ENCODE measurements at regions not wholly inside any gene's neighbourhood (a gene's known extent, or its start where the extent isn't known, plus 50 kb on each side); places are given as distances from the start of the nearest gene placed in this dataset.

- WGBS (ENCODE audit: extremely low coverage, insufficient coverage, insufficient read length) = no CpG with 5 or more reads among the region's 1 CpG
- H3K23ac ChIP-seq (ENCODE audit: low read length) = no peak overlapping the region
- H3K14ac ChIP-seq (ENCODE audit: low read length) = no peak overlapping the region
Measured at GRCh38 chr5:82661933-82662332, 383.8 kb upstream of the RPS23 start.

GRCh38 chr5:82661462-82661861 is 383.3 kb upstream of the RPS23 start:
- H2AK5ac ChIP-seq (ENCODE audit: low read length) = no peak overlapping the region
- no peak for DNase-seq
- no peak overlapping the region for H3K4me3 ChIP-seq (ENCODE audit: low read depth, low read length)
- H3K79me2 ChIP-seq (ENCODE audit: control insufficient read depth, insufficient read depth, low read length, poor library complexity) = no peaks in the 10 kb centered on the region
- H4K12ac ChIP-seq (ENCODE audit: low read depth, low read length) = no peak overlapping the region
- H3K18ac ChIP-seq (ENCODE audit: low read length) = no peak overlapping the region
- no peak overlapping the region for H2BK5ac ChIP-seq (ENCODE audit: low read depth, low read length, poor library complexity)
- no peak overlapping the region for H3K14ac ChIP-seq (ENCODE audit: low read length)
- H2AFZ ChIP-seq (ENCODE audit: insufficient read depth, low read length, poor library complexity) = no peak overlapping the region
- H4K91ac ChIP-seq (ENCODE audit: low read depth, low read length) = no peak overlapping the region
- no peak overlapping the region for H3K9ac ChIP-seq (ENCODE audit: low read length)
- H3K4ac ChIP-seq (ENCODE audit: low read depth, low read length) = no peak overlapping the region
- no peaks in the 10 kb centered on the region for H3K79me1 ChIP-seq (ENCODE audit: low read length)
- WGBS (ENCODE audit: extremely low coverage, insufficient coverage, insufficient read length) = no CpG with 5 or more reads among the region's 2 CpGs
- H3K4me1 ChIP-seq (ENCODE audit: control insufficient read depth in 1 of 2, insufficient read depth in 2 of 2, low read length in 2 of 2) = no peaks in the 10 kb centered on the region
- no peak overlapping the region for H4K8ac ChIP-seq (ENCODE audit: low read depth, low read length)
- H3K23ac ChIP-seq (ENCODE audit: low read length) = no peak overlapping the region
- H3K27me3 ChIP-seq (ENCODE audit: insufficient read depth, low read length) = no peaks in the 10 kb centered on the region
- no peak overlapping the region for H2BK120ac ChIP-seq (ENCODE audit: insufficient read depth, low read length, poor library complexity)
- H3K4me2 ChIP-seq (ENCODE audit: low read length) = no peak overlapping the region
- no peaks in the 10 kb centered on the region for H3K9me3 ChIP-seq (ENCODE audit: insufficient read depth, low read depth, low read length)
- H3K36me3 ChIP-seq (ENCODE audit: control insufficient read depth in 1 of 2, insufficient read depth in 2 of 2, low read length in 2 of 2) = no peaks in the 10 kb centered on the region
- no peak overlapping the region for H2BK12ac ChIP-seq (ENCODE audit: low read length)
- H3K27ac ChIP-seq (ENCODE audit: low read depth, low read length) = no peak overlapping the region

More at GRCh38 chr5:82661933-82662332, 383.8 kb upstream of the RPS23 start:
- no peak overlapping the region for H4K12ac ChIP-seq (ENCODE audit: low read depth, low read length)
- no peaks in the 10 kb centered on the region for H3K4me1 ChIP-seq (ENCODE audit: control insufficient read depth in 1 of 2, insufficient read depth in 2 of 2, low read length in 2 of 2)
- H3K4me2 ChIP-seq (ENCODE audit: low read length) = no peak overlapping the region
- H3K4ac ChIP-seq (ENCODE audit: low read depth, low read length) = no peak overlapping the region
- no peak overlapping the region for H3K18ac ChIP-seq (ENCODE audit: low read length)
- no peaks in the 10 kb centered on the region for H3K27me3 ChIP-seq (ENCODE audit: insufficient read depth, low read length)
- no peaks in the 10 kb centered on the region for H3K79me2 ChIP-seq (ENCODE audit: control insufficient read depth, insufficient read depth, low read length, poor library complexity)
- no peak overlapping the region for H2BK5ac ChIP-seq (ENCODE audit: low read depth, low read length, poor library complexity)
- H2BK120ac ChIP-seq (ENCODE audit: insufficient read depth, low read length, poor library complexity) = no peak overlapping the region
- H3K9ac ChIP-seq (ENCODE audit: low read length) = no peak overlapping the region
- no peaks in the 10 kb centered on the region for H3K36me3 ChIP-seq (ENCODE audit: control insufficient read depth in 1 of 2, insufficient read depth in 2 of 2, low read length in 2 of 2)
- H2AK5ac ChIP-seq (ENCODE audit: low read length) = no peak overlapping the region
- H3K4me3 ChIP-seq (ENCODE audit: low read depth, low read length) = no peak overlapping the region
- DNase-seq = no peak
- no peaks in the 10 kb centered on the region for H3K79me1 ChIP-seq (ENCODE audit: low read length)
- H4K8ac ChIP-seq (ENCODE audit: low read depth, low read length) = no peak overlapping the region
- no peak overlapping the region for H3K27ac ChIP-seq (ENCODE audit: low read depth, low read length)
- no peak overlapping the region for H4K91ac ChIP-seq (ENCODE audit: low read depth, low read length)
- no peak overlapping the region for H2BK12ac ChIP-seq (ENCODE audit: low read length)
- H3K9me3 ChIP-seq (ENCODE audit: insufficient read depth, low read depth, low read length) = no peaks in the 10 kb centered on the region
- H2AFZ ChIP-seq (ENCODE audit: insufficient read depth, low read length, poor library complexity) = no peak overlapping the region

DNA sequence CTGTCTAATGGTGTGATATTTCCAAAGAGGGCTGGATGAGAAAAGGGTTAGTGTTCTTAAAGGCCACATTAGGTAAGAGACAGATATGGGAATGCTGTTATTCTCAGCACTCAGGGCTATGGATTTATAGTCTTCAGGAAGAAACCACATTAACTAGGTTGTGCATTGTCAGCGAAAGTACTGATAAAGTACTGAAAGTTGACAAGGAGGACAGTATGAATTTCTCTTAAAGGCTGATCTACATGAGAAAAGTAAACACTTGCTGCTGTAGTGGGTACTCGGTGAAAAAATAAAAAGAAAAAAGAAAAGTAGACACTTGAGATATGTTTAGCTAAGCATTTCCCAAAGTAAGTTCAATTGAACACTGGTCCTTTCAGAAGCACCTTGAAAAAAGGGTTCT is 381.0 kb upstream of the RPS23 start:
- Histone ChIP-seq H3K9me3 (ENCODE audit: insufficient read depth, low read depth, low read length) (no peaks in the 10 kb centered on the region), H2BK5ac (ENCODE audit: low read depth, low read length, poor library complexity) (no peak overlapping the region), H3K4ac (ENCODE audit: low read depth, low read length) (no peak overlapping the region), H3K27me3 (ENCODE audit: insufficient read depth, low read length) (no peaks in the 10 kb centered on the region), H3K4me2 (ENCODE audit: low read length) (no peak overlapping the region), H3K9ac (ENCODE audit: low read length) (no peak overlapping the region), H3K18ac (ENCODE audit: low read length) (no peak overlapping the region), H3K23ac (ENCODE audit: low read length) (no peak overlapping the region), H2BK12ac (ENCODE audit: low read length) (no peak overlapping the region), H3K79me1 (ENCODE audit: low read length) (no peaks in the 10 kb centered on the region), H3K14ac (ENCODE audit: low read length) (no peak overlapping the region), H4K8ac (ENCODE audit: low read depth, low read length) (no peak overlapping the region), H3K36me3 (ENCODE audit: control insufficient read depth in 1 of 2, insufficient read depth in 2 of 2, low read length in 2 of 2) (no peaks in the 10 kb centered on the region), H4K91ac (ENCODE audit: low read depth, low read length) (no peak overlapping the region), H4K12ac (ENCODE audit: low read depth, low read length) (no peak overlapping the region), H3K27ac (ENCODE audit: low read depth, low read length) (no peak overlapping the region), H3K79me2 (ENCODE audit: control insufficient read depth, insufficient read depth, low read length, poor library complexity) (no peaks in the 10 kb centered on the region), H3K4me1 (ENCODE audit: control insufficient read depth in 1 of 2, insufficient read depth in 2 of 2, low read length in 2 of 2) (no peaks in the 10 kb centered on the region), H3K4me3 (ENCODE audit: low read depth, low read length) (no peak overlapping the region), H2AFZ (ENCODE audit: insufficient read depth, low read length, poor library complexity) (no peak overlapping the region), H2AK5ac (ENCODE audit: low read length) (no peak overlapping the region), H2BK120ac (ENCODE audit: insufficient read depth, low read length, poor library complexity) (no peak overlapping the region)
- no peak for DNase-seq
- WGBS (ENCODE audit: extremely low coverage, insufficient coverage, insufficient read length) = no CpG with 5 or more reads among the region's 2 CpGs

DNA sequence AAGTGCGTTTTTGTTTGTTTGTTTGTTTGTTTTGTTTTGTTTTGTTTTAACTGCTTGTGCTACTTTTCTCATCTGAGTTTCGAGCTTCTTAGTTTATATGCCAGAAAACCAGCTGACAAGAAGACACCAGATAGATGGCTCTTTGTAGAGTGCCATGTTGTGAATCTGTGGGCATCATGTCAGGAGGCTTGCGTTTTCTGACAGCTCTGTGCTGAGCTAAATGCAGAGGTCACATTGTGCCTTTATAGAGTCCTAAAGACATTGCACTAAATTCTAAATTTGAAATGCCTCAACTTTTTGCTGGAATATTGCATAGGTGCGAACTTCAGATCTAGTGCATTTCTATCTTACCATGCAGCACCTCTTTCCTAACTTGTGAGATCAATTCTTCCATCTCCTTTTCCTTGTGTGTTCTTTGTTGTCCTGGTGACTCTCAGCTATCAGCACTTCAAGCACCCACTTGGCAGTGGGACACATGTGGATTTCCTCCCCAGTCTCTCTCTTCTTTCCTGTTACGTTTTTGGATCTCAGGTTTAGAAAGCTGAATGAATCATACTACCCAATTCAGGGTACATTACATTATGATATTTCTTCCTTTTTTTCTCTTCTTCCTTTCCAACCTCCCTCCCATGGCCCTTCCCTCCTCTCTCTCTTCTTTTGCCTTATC is 379.0 kb upstream of the RPS23 start:
- H3K4me2 ChIP-seq (ENCODE audit: low read length) = no peak overlapping the region
- H3K4me1 ChIP-seq (ENCODE audit: control insufficient read depth in 1 of 2, insufficient read depth in 2 of 2, low read length in 2 of 2) = no peaks in the 10 kb centered on the region
- no peak overlapping the region for H2AFZ ChIP-seq (ENCODE audit: insufficient read depth, low read length, poor library complexity)
- no peaks in the 10 kb centered on the region for H3K79me1 ChIP-seq (ENCODE audit: low read length)
- no peak overlapping the region for H4K91ac ChIP-seq (ENCODE audit: low read depth, low read length)
- H3K4ac ChIP-seq (ENCODE audit: low read depth, low read length) = no peak overlapping the region
- H4K12ac ChIP-seq (ENCODE audit: low read depth, low read length) = no peak overlapping the region
- H3K79me2 ChIP-seq (ENCODE audit: control insufficient read depth, insufficient read depth, low read length, poor library complexity) = no peaks in the 10 kb centered on the region
- H3K4me3 ChIP-seq (ENCODE audit: low read depth, low read length) = no peak overlapping the region
- H2BK120ac ChIP-seq (ENCODE audit: insufficient read depth, low read length, poor library complexity) = no peak overlapping the region
- no peaks in the 10 kb centered on the region for H3K9me3 ChIP-seq (ENCODE audit: insufficient read depth, low read depth, low read length)
- no peak overlapping the region for H4K8ac ChIP-seq (ENCODE audit: low read depth, low read length)
- H3K14ac ChIP-seq (ENCODE audit: low read length) = no peak overlapping the region
- no peak overlapping the region for H3K27ac ChIP-seq (ENCODE audit: low read depth, low read length)
- no peak overlapping the region for H2BK12ac ChIP-seq (ENCODE audit: low read length)
- no peak overlapping the region for H2AK5ac ChIP-seq (ENCODE audit: low read length)
- DNase-seq = no peak
- H3K36me3 ChIP-seq (ENCODE audit: control insufficient read depth in 1 of 2, insufficient read depth in 2 of 2, low read length in 2 of 2) = no peaks in the 10 kb centered on the region
- H2BK5ac ChIP-seq (ENCODE audit: low read depth, low read length, poor library complexity) = no peak overlapping the region
- H3K18ac ChIP-seq (ENCODE audit: low read length) = no peak overlapping the region
- no peak overlapping the region for H3K23ac ChIP-seq (ENCODE audit: low read length)
- no peak overlapping the region for H3K9ac ChIP-seq (ENCODE audit: low read length)
- H3K27me3 ChIP-seq (ENCODE audit: insufficient read depth, low read length) = no peaks in the 10 kb centered on the region
- no CpG with 5 or more reads among the region's 5 CpGs for WGBS (ENCODE audit: extremely low coverage, insufficient coverage, insufficient read length)

All from trophoblast cell (in vitro differentiated cells and primary cell).